Endothelial cell of umbilical vein (primary cell): ENCODE measurements at regions not wholly inside any gene's neighbourhood (a gene's known extent, or its start where the extent isn't known, plus 50 kb on each side); places are given as distances from the start of the nearest gene placed in this dataset.

Experiments used
- EZH2 ChIP-seq: IDR thresholded peaks from 2 replicates; pipeline ENCODE4 v1.6.1; 2012; ENCODE audit warnings: borderline replicate concordance, low read depth, mild to moderate bottlenecking, moderate library complexity, low read length, inconsistent platforms; ENCODE audit not compliant: severe bottlenecking
- FOS ChIP-seq: IDR thresholded peaks from 2 replicates; pipeline ENCODE4 v1.6.1; 2011; ENCODE audit warnings: mild to moderate bottlenecking, low read length, moderate library complexity, borderline replicate concordance; ENCODE audit not compliant: insufficient read depth
- GATA2 ChIP-seq: IDR thresholded peaks from 2 replicates; pipeline ENCODE4 v1.7.0; 2011; ENCODE audit warnings: low read depth, mild to moderate bottlenecking, moderate library complexity, mixed read lengths, low read length; ENCODE audit not compliant: insufficient read length, insufficient read depth
- JUN ChIP-seq: IDR thresholded peaks from 2 replicates; pipeline ENCODE4 v1.6.1; 2011; ENCODE audit warnings: borderline replicate concordance, low read depth; ENCODE audit not compliant: insufficient read length, insufficient read depth
- MYC ChIP-seq: IDR thresholded peaks from one replicate; pipeline ENCODE4 v1.6.1; 2011; ENCODE audit warnings: mild to moderate bottlenecking, low read depth, low read length
- POLR2A ChIP-seq: IDR thresholded peaks from 2 replicates; pipeline ENCODE4 v1.6.1; 2012; ENCODE audit warnings: low read depth, mild to moderate bottlenecking, control low read depth, low read length
- POLR2AphosphoS5 ChIP-seq: IDR thresholded peaks from 2 replicates; pipeline ENCODE4 v1.6.1; 2012; ENCODE audit warnings: low read depth, mild to moderate bottlenecking, control low read depth, low read length, moderate library complexity; ENCODE audit not compliant: insufficient read depth
- TF ChIP-seq, protein P1 (sequence below), 2 donors: IDR thresholded peaks; 1 replicate in 1 of 2; 2 replicates in 1 of 2; pipeline ENCODE4 v1.5.1; 2011; ENCODE audit warnings: low read length in 2 of 2, mild to moderate bottlenecking in 2 of 2, moderate library complexity in 2 of 2, control low read depth in 1 of 2, inconsistent platforms in 1 of 2, low read depth in 1 of 2; ENCODE audit not compliant: insufficient read depth in 1 of 2; ENCODE audit errors: extremely low read depth in 1 of 2
- TF ChIP-seq, protein P2 (sequence below): IDR thresholded peaks from 2 replicates; pipeline ENCODE4 v1.6.1; 2011; ENCODE audit not compliant: insufficient read depth, insufficient read length

DNA sequence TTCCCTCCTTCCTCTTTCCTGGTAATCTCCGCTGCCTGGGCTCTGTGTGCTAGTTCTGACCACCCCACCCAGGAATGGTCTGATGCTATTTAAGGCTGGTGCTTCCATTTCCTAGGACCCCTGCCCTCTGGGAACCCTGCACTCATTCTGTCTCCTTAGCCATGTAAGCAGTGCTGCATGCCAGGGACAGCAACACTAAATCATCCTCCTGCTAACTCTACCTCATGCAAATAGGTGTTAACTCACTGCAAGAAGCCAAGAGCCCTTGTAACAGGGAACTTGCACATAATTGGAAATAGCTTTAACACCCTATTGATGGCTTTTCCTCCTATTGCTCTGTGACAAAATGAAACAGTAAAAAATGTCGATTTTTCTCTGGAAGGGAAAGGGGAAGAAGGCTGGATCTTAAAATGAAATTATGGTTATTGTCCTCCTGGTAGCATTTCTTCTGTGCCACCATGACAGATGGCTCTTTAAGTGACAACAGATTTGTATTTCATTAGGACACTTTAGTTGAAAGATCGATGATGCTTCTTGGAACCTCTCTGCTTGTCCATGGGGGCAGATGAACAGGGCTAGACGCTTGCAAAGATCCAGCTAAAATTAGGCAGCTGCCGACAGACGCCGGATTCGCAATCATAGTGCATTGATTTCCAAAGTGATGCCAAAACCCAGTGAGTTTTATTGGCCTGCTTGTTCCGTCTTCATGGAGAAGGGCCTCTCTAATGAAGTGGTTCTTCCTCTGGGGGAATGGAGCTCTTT lies 551.7 kb downstream of the MATN1 start:
- TF ChIP-seq, protein P1, sequence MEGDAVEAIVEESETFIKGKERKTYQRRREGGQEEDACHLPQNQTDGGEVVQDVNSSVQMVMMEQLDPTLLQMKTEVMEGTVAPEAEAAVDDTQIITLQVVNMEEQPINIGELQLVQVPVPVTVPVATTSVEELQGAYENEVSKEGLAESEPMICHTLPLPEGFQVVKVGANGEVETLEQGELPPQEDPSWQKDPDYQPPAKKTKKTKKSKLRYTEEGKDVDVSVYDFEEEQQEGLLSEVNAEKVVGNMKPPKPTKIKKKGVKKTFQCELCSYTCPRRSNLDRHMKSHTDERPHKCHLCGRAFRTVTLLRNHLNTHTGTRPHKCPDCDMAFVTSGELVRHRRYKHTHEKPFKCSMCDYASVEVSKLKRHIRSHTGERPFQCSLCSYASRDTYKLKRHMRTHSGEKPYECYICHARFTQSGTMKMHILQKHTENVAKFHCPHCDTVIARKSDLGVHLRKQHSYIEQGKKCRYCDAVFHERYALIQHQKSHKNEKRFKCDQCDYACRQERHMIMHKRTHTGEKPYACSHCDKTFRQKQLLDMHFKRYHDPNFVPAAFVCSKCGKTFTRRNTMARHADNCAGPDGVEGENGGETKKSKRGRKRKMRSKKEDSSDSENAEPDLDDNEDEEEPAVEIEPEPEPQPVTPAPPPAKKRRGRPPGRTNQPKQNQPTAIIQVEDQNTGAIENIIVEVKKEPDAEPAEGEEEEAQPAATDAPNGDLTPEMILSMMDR (IDR thresholded peaks at IDR 0.05; ENCODE audit: extremely low read depth in 1 of 2, insufficient read depth in 1 of 2, low read depth in 1 of 2, low read length in 2 of 2), result no peak
- TF ChIP-seq EZH2 (no peak), MYC (no peak), POLR2A (no peak), POLR2AphosphoS5 (no peak), JUN (no peak), GATA2 (no peak), FOS (no peak)
- TF ChIP-seq, protein P2, sequence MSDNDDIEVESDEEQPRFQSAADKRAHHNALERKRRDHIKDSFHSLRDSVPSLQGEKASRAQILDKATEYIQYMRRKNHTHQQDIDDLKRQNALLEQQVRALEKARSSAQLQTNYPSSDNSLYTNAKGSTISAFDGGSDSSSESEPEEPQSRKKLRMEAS, result no peak
